ENCODE measurements at regions not wholly inside any gene's neighbourhood (a gene's known extent, or its start where the extent isn't known, plus 50 kb on each side); places are given as distances from the start of the nearest gene placed in this dataset.

- ATAC-seq (ENCODE audit: low read depth) (no peak), DNase-seq (no peak)
- 100% methylated on average over 1 of the region's 5 CpGs for WGBS (ENCODE audit: insufficient coverage)
- Histone ChIP-seq H3K9me3 (ENCODE audit: control extremely low read depth in 1 of 3, control insufficient read depth in 2 of 3, insufficient read depth in 1 of 3, low read length in 2 of 3) (peaks cover 0 to 2% (median 0%) of the 10 kb centered on the region in 3 donors), H4K20me1 (ENCODE audit: control insufficient read depth, insufficient read depth, low read length, poor library complexity, severe bottlenecking) (no peaks in the 10 kb centered on the region), H3K79me2 (ENCODE audit: control insufficient read depth, insufficient read depth, low read length) (no peaks in the 10 kb centered on the region), H3K4me3 (ENCODE audit: control extremely low read depth in 1 of 5, extremely low read depth in 1 of 5, insufficient read depth in 1 of 5, low read depth in 2 of 5, low read length in 4 of 5) (no peak overlapping the region), H3K4me2 (replicated peaks; ENCODE audit: low read depth, low read length, poor library complexity, severe bottlenecking) (no peak overlapping the region), H3K27ac (ENCODE audit: low read length in 2 of 2) (no peak overlapping the region), H3K4me1 (ENCODE audit: control insufficient read depth in 2 of 2, insufficient read depth in 2 of 2, low read length in 2 of 2) (no peaks in the 10 kb centered on the region), H3K36me3 (replicated peaks in 1 of 2; ENCODE audit: control extremely low read depth in 1 of 2, control insufficient read depth in 1 of 2, extremely low read depth in 1 of 2, insufficient read depth in 2 of 2, low read length in 1 of 2) (no peaks in the 10 kb centered on the region), H3K9ac (ENCODE audit: low read length) (no peak overlapping the region), H2AFZ (ENCODE audit: insufficient read depth, low read depth, low read length, poor library complexity, severe bottlenecking) (no peak overlapping the region), H3K27me3 (replicated peaks in 1 of 4; ENCODE audit: control extremely low read depth in 1 of 4, control insufficient read depth in 3 of 4, insufficient read depth in 4 of 4, low read length in 3 of 4) (peaks cover 0 to 4% (median 2%) of the 10 kb centered on the region in 4 experiments)
- ChIA-PET CTCF (no interaction called here), POLR2A (no interaction called here)
- Mint-ChIP-seq H3K4me1 (no peaks in the 10 kb centered on the region), H3K27me3 (peaks cover 4% of the 10 kb centered on the region), H3K27ac (no peak overlapping the region), H3K4me3 (no peak overlapping the region), H3K9me3 (ENCODE audit: insufficient read depth) (no peaks in the 10 kb centered on the region)
- TF ChIP-seq EZH2 (IDR thresholded peaks at IDR 0.05; ENCODE audit: borderline replicate concordance, insufficient read depth, low read depth, low read length, poor library complexity, severe bottlenecking) (no peak), CTCF (IDR thresholded peaks at IDR 0.05) (no peak)
- intact Hi-C loops (cut with micrococcal nuclease), result no loop called here
Measured at GRCh38 chr12:69120354-69120753, 119.0 kb upstream of the CPSF6 start.

DNA sequence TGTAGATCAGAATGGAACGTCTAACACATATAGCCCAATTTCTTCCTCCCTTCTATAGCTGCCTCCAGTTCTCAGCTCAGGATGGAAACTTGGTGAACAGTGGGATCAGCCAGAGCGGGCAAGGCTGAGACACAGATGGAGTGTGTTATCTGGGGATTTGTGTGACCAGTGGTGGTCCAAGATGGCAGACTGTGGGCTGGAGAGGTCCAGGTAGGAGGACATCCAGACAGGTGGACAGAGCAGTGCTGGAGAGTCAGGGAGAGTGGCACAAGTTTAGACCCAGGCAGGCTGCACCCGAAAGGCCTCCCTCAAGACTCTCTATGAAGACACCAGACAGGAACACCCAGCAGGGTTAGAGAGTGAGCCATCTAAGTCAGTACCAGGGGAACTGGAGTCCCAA is 116.1 kb upstream of the CPSF6 start:
- H3K9me3 Mint-ChIP-seq (ENCODE audit: insufficient read depth), result no peaks in the 10 kb centered on the region
- peaks cover 4% of the 10 kb centered on the region for H3K27me3 Mint-ChIP-seq
- H4K20me1 ChIP-seq (ENCODE audit: control insufficient read depth, insufficient read depth, low read length, poor library complexity, severe bottlenecking), result no peaks in the 10 kb centered on the region
- no CpG with 5 or more reads among the region's 3 CpGs for WGBS (ENCODE audit: insufficient coverage)
- H3K4me3 ChIP-seq (ENCODE audit: control extremely low read depth in 1 of 5, extremely low read depth in 1 of 5, insufficient read depth in 1 of 5, low read depth in 2 of 5, low read length in 4 of 5), result no peak overlapping the region
- H3K4me3 Mint-ChIP-seq, result no peak overlapping the region
- CTCF ChIA-PET, result interaction anchor here (0.5 to 0.6 kb wide), 2 partner anchors 34 to 130 kb away, joined by 3 read pairs; no protein-coding TSS in a partner anchor
- no peak for DNase-seq
- no peak for ATAC-seq (ENCODE audit: low read depth)
- H3K4me2 ChIP-seq (replicated peaks; ENCODE audit: low read depth, low read length, poor library complexity, severe bottlenecking), result no peak overlapping the region
- H3K4me1 Mint-ChIP-seq, result no peaks in the 10 kb centered on the region
- H3K9me3 ChIP-seq (ENCODE audit: control extremely low read depth in 1 of 3, control insufficient read depth in 2 of 3, insufficient read depth in 1 of 3, low read length in 2 of 3), result peaks cover 0 to 2% (median 0%) of the 10 kb centered on the region in 3 donors
- TF ChIP-seq CTCF (IDR thresholded peaks at IDR 0.05) (no peak), EZH2 (IDR thresholded peaks at IDR 0.05; ENCODE audit: borderline replicate concordance, insufficient read depth, low read depth, low read length, poor library complexity, severe bottlenecking) (no peak)
- no peak overlapping the region for H3K9ac ChIP-seq (ENCODE audit: low read length)
- POLR2A ChIA-PET, result no interaction called here
- no peaks in the 10 kb centered on the region for H3K36me3 ChIP-seq (replicated peaks in 1 of 2; ENCODE audit: control extremely low read depth in 1 of 2, control insufficient read depth in 1 of 2, extremely low read depth in 1 of 2, insufficient read depth in 2 of 2, low read length in 1 of 2)
- intact Hi-C loops (cut with micrococcal nuclease), result no loop called here
- H2AFZ ChIP-seq (ENCODE audit: insufficient read depth, low read depth, low read length, poor library complexity, severe bottlenecking), result no peak overlapping the region
- peaks cover 0 to 4% (median 2%) of the 10 kb centered on the region in 4 experiments for H3K27me3 ChIP-seq (replicated peaks in 1 of 4; ENCODE audit: control extremely low read depth in 1 of 4, control insufficient read depth in 3 of 4, insufficient read depth in 4 of 4, low read length in 3 of 4)
- H3K27ac Mint-ChIP-seq, result no peak overlapping the region
- no peaks in the 10 kb centered on the region for H3K4me1 ChIP-seq (ENCODE audit: control insufficient read depth in 2 of 2, insufficient read depth in 2 of 2, low read length in 2 of 2)
- no peak overlapping the region for H3K27ac ChIP-seq (ENCODE audit: low read length in 2 of 2)
- no peaks in the 10 kb centered on the region for H3K79me2 ChIP-seq (ENCODE audit: control insufficient read depth, insufficient read depth, low read length)
